ENCODE measurements at regions not wholly inside any gene's neighbourhood (a gene's known extent, or its start where the extent isn't known, plus 50 kb on each side); places are given as distances from the start of the nearest gene placed in this dataset.
A peak's percentile ranks its signal among the peaks of the same experiment; 100 is the strongest.

DNA sequence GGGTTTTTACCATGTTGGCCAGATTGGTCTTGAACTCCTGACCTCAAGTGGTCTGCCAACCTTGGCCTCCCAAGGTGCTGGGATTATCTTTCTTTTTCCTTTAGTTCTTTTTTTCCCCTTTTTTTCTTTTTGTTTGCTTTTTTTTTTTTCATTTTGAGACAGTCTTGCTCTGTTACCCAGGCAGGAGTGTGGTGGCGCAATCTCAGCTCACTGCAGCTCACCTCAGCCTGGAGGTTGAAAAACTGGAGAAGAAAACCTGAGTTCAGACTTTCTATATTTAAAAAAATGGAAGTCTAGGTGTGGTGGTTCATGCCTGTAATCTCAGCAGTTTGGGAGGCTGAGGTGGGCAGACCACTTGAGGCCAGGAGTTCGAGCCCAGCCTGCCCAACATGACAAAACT lies 181.1 kb upstream of the HS3ST1 start:
- no peak for DNase-seq

DNA sequence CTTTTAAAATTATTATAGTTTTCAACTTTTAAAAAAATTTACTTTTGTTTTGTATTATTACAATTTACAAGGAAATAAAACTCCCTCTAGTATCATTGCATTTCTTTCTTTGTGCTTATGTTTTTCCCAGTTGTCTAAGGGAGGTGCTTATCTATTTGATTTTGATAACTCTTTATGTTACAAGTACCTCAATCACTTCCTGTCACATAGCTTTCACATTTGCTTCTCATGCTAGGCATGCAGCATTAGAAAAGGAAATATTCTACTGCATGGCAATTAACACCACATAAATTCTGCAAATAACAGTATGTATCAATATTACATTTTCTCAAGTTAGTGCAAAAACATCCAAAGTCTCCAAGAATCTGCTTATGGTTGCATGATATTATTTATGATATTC lies 180.3 kb upstream of the HS3ST1 start:
- no peak for DNase-seq

DNA sequence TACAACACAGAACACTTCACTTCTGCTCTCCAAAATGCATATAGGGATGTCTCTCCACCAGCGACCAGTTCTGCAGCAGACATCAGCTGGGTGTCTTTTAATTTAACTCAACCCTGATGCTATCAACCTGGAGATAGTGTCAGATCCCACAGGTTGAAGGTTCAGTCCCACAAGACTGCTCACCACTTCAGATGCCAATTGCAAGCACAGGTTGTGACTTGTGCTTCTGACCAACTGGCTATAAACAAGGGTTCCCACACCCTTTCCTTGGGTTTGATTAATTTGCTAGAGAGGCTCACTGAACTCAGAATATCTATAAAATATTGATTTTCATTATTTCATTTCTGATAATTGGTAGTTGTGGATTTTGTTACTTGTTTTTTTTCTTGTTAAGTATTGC lies 177.4 kb upstream of the HS3ST1 start:
- DNase-seq: no peak

- no peak for DNase-seq
Observed at GRCh38 chr4:11605597-11605996, 176.9 kb upstream of the HS3ST1 start.

DNA sequence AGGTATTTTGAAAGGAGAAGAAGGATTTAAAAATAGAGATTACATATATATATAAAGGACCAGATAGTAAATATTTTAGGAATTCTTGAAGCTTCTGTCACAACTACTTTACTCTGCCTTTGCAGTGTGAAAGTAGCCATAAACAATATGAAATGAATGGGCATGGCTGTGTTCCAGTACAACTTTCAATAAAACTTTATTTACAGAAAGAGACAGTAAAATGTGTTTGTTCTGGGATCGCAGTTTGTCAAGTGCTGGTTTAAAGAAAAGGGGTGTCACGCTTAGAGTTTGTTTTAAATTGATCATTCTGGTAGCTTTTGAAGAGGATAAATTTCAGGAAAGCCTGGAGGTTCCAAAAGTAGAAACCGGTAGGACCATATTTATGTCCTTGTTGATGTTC lies 176.1 kb upstream of the HS3ST1 start:
- no peak for DNase-seq

- DNase-seq: no peak
Observed at GRCh38 chr4:11603591-11604194, 175.0 kb upstream of the HS3ST1 start.

GRCh38 chr4:11602606-11603340 lies 174.1 kb upstream of the HS3ST1 start:
- no peak for DNase-seq

- no peak for DNase-seq
Observed at GRCh38 chr4:11599064-11599463, 170.4 kb upstream of the HS3ST1 start.

DNA sequence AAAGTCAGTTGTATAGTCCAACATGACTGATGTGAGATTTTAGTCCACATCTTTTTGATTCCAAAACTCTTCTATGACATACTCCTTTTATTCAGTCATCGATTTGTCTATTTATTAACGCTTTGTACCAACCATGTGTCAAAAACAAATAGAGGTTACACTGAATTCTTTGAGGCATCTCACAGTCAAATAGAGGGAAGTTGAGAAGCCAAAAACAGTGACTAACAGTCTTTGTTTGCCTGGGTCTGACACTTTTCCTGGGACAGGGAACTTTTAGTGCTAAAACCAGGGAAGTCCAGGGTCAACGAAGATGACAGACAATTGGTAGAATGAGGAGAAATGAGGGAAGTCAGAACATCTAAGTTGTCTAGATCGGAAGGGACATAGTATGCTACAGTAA lies 169.9 kb upstream of the HS3ST1 start:
- no peak for DNase-seq

- DNase-seq: no peak
Observed at GRCh38 chr4:11597506-11597905, 168.8 kb upstream of the HS3ST1 start.

- no peak for DNase-seq
Observed at GRCh38 chr4:11596989-11597388, 168.3 kb upstream of the HS3ST1 start.

- DNase-seq: no peak
Observed at GRCh38 chr4:11593576-11594116, 165.0 kb upstream of the HS3ST1 start.

GRCh38 chr4:11592276-11592675 lies 163.6 kb upstream of the HS3ST1 start:
- DNase-seq: no peak

DNA sequence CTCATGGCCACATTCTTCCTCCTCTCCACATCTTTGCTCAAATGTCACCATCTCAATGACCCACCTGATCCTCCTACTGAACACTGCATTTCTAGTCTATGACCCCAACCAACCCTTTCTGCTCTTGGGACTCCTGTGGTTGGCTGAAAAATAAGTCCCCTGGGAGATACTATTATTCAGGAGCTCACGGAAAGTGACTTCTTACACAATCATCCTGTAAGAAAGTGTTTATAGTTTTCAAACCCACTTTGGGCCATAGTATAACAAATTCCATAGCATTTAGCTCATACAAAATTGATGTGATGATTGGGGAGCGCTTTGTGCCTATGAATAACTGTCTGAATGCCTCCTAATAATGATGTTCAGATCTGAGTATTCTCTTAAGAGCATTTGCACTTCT lies 161.4 kb upstream of the HS3ST1 start:
- no peak for DNase-seq

DNA sequence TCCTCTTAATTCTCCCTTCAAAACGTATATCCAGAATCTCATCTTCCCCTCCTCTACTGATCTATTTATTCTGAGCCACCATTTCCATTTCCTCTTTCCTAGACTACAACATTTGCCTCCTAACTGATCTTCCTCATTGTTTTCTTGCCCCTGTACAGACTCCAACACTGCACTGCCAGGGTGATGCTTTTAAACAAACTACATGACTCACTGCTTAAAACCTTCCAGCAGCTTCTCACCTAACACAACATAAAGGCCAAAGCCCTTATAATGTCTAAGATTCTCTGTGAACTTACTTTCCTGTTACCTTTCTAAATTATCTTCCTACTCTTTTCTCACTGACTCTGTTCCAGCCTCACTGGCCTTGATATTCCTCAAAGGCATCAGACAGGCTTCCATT lies 161.0 kb upstream of the HS3ST1 start:
- DNase-seq: no peak

DNA sequence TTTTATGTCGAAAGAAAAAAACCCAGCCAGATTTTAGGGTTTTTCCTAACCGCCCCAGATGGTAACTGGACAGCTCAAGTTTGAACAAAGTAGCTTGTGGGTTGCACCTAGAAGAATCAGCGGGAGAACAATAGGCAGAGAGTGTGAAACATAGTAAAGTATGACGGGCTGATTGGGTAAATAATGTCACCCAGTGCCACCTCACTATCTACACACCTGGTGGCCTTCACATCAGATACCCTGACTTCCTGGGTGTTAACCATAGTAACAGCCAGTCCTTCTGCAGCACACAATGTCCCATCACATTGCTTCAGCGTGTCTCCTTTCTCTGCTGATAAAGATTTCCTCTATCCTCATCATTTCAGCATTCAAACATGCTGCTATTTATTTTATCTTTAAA lies 159.1 kb upstream of the HS3ST1 start:
- no peak for DNase-seq

DNA sequence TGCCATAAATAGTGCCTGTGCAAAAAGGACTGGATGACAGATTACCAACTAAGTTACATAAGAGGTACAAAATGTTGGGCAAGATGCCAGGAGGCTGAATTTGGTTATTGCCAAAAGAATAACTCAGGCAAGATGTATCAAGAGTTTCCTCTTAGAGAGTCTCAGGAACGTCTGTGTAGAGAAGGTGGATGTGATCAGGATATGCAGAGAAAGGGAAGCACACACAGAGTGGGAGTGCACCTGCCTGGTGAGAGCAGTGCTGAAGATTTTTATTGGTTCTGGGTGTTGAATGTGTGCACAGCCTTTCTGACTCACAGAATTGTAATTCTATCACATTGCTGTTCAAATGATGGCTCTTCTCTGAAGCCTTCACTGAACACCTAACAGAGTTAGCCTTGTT lies 156.8 kb upstream of the HS3ST1 start:
- peak; percentile 10 for DNase-seq

GRCh38 chr4:11568511-11568910 lies 139.8 kb upstream of the HS3ST1 start:
- DNase-seq: no peak

GRCh38 chr4:11566444-11567022 lies 137.8 kb upstream of the HS3ST1 start:
- DNase-seq: no peak

- DNase-seq: no peak
Observed at GRCh38 chr4:11565899-11566298, 137.2 kb upstream of the HS3ST1 start.

- no peak for DNase-seq
Observed at GRCh38 chr4:11565213-11565612, 136.5 kb upstream of the HS3ST1 start.

- DNase-seq: no peak
Observed at GRCh38 chr4:11564021-11564420, 135.3 kb upstream of the HS3ST1 start.

DNA sequence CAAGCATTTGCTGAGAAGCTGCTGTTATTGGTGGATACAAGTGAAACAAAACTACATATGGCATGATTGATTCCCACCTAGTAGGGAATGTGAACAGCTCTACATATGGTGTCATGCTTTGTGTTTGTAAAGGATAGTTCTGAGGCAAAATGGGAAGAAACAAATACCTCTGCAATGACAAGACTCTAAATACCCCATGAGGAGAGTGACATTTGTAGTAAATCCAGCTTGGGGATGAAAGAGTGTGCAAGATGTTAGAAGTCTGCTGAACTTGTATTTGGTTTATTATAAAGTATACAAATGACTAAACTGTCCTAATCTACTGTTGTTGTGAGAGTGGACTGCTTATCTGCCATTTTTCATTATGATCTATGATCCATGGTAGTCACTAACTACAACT lies 120.8 kb upstream of the HS3ST1 start:
- DNase-seq: no peak

- DNase-seq: no peak
Observed at GRCh38 chr4:11548597-11549082, 119.9 kb upstream of the HS3ST1 start.

All from hematopoietic multipotent progenitor cell treated with erythropoietin and hydrocortisone succinate and interleukin-3 and kit ligand, for 6 days (in vitro differentiated cells).